OCI-LY7 (cell line): ENCODE measurements at regions not wholly inside any gene's neighbourhood (a gene's known extent, or its start where the extent isn't known, plus 50 kb on each side); places are given as distances from the start of the nearest gene placed in this dataset.

Source experiments
- BruUV-seq: library from RNA; stranded (reverse); fragments of 400-500 nt; replicated peaks from 2 replicates; lab custom pipeline; 2021; lab: Mats Ljungman, UMichigan
- CTCF ChIA-PET: fragments of 300-600 bp; sonication (Branson Sonifier 250); formaldehyde crosslinking; loops from one replicate; lab custom pipeline; 2022; ENCODE audit warnings: antibody characterized with exemption; ENCODE audit not compliant: unreplicated experiment; lab: Charles Lee
- POLR2A ChIA-PET: fragments of 300-600 bp; sonication (Branson Sonifier 250); formaldehyde crosslinking; loops from one replicate; lab custom pipeline; 2022; ENCODE audit warnings: antibody characterized with exemption; lab: Charles Lee
- DNase-seq: peaks from one replicate; pipeline ENCODE4 v3.0.0-alpha.2; 2015; ENCODE audit warnings: low spot score
- H2AFZ ChIP-seq: fragments of 200-600 bp; sonication (generic), shearing (Covaris generic); 2 replicates; pipeline ENCODE4 v1.6.1; 2014; ENCODE audit warnings: mild to moderate bottlenecking, antibody characterized with exemption, low read length, moderate library complexity
- H3K27ac ChIP-seq: fragments of 200-600 bp; sonication (generic); 2 replicates; pipeline ENCODE4 v1.5.1; 2014; ENCODE audit warnings: mixed run types, low read depth, mild to moderate bottlenecking, moderate library complexity, low read length, inconsistent platforms; ENCODE audit not compliant: poor library complexity, severe bottlenecking
- H3K36me3 ChIP-seq: fragments of 200-600 bp; sonication (generic); 2 replicates; pipeline ENCODE4 v1.6.1; 2014; ENCODE audit warnings: mild to moderate bottlenecking, antibody characterized with exemption, low read length, moderate library complexity, mixed read lengths; ENCODE audit not compliant: insufficient read depth
- H3K4me1 ChIP-seq: fragments of 200-600 bp; sonication (generic); 2 replicates; pipeline ENCODE4 v1.5.1; 2014; ENCODE audit warnings: mild to moderate bottlenecking, low read length; ENCODE audit not compliant: insufficient read depth, poor library complexity, severe bottlenecking
- H3K4me2 ChIP-seq: fragments of 200-600 bp; sonication (generic); 2 replicates; pipeline ENCODE4 v1.6.1; 2014; ENCODE audit warnings: mild to moderate bottlenecking, low read length
- H3K4me3 ChIP-seq: fragments of 200-600 bp; sonication (generic); 2 replicates; pipeline ENCODE4 v1.5.1; 2014; ENCODE audit warnings: mild to moderate bottlenecking, low read depth, low read length; ENCODE audit not compliant: poor library complexity, severe bottlenecking
- H3K79me2 ChIP-seq: fragments of 200-600 bp; sonication (generic); 2 replicates; pipeline ENCODE4 v1.6.1; 2016; ENCODE audit warnings: low read depth, mild to moderate bottlenecking, low read length, moderate library complexity, mixed read lengths; ENCODE audit not compliant: insufficient read depth
- H3K9me2 ChIP-seq: fragments of 200-600 bp; sonication (generic); 2 replicates; pipeline ENCODE4 v1.6.1; 2016; ENCODE audit warnings: mild to moderate bottlenecking, low read length, mixed read lengths; ENCODE audit not compliant: insufficient read depth
- H3K9me3 ChIP-seq: fragments of 200-600 bp; sonication (generic); 2 replicates; pipeline ENCODE4 v1.6.1; 2014; ENCODE audit warnings: mild to moderate bottlenecking, mixed run types, low read length, mixed read lengths
- H4K20me1 ChIP-seq: fragments of 200-600 bp; sonication (generic); 2 replicates; pipeline ENCODE4 v1.6.1; 2014; ENCODE audit warnings: mild to moderate bottlenecking, antibody characterized with exemption, low read length, moderate library complexity, mixed read lengths; ENCODE audit not compliant: insufficient read depth
- CTCF ChIP-seq: fragments of 200-600 bp; sonication (generic); conservative IDR thresholded peaks from 2 replicates; pipeline ENCODE4 v1.5.1; 2014; ENCODE audit warnings: mild to moderate bottlenecking, antibody characterized with exemption, low read length, moderate library complexity, mixed read lengths
- EZH2phosphoT487 ChIP-seq: fragments of 200-600 bp; sonication (generic); IDR thresholded peaks from 2 replicates; pipeline ENCODE4 v1.6.1; 2018; ENCODE audit warnings: low read depth, borderline replicate concordance, mild to moderate bottlenecking, mixed run types, antibody characterized with exemption, low read length, moderate library complexity, mixed read lengths
- intact Hi-C: fragments of 100-400 bp; cut with micrococcal nuclease; formaldehyde crosslinking; loops from one replicate; pipeline ENCODE4 v1.10.0; 2022; ENCODE audit not compliant: unreplicated experiment

GRCh38 chr12:111138016-111138415, 217.6 kb upstream of the MYL2 start:
- intact Hi-C loops: no loop called here
- H3K9me3 ChIP-seq: no peaks in the 10 kb centered on the region
- ChIA-PET POLR2A (no interaction called here), CTCF (no interaction called here)
- no peak overlapping the region for H3K4me2 ChIP-seq
- H3K36me3 ChIP-seq: no peaks in the 10 kb centered on the region
- no peaks in the 10 kb centered on the region for H4K20me1 ChIP-seq
- no peaks in the 10 kb centered on the region for H3K9me2 ChIP-seq
- no peaks in the 10 kb centered on the region for H3K79me2 ChIP-seq
- no peak for DNase-seq
- TF ChIP-seq EZH2phosphoT487: no peak
- TF ChIP-seq CTCF: no peak
- H3K4me1 ChIP-seq: no peaks in the 10 kb centered on the region
- no peak overlapping the region for H3K4me3 ChIP-seq
- BruUV-seq: no TSS peak
- H3K27ac ChIP-seq: no peak overlapping the region
- H2AFZ ChIP-seq: no peak overlapping the region

- intact Hi-C loops: no loop called here
- no peak overlapping the region for H3K4me3 ChIP-seq
- TF ChIP-seq CTCF (no peak), EZH2phosphoT487 (no peak)
- BruUV-seq: no TSS peak
- no peaks in the 10 kb centered on the region for H3K36me3 ChIP-seq
- H3K9me3 ChIP-seq: peaks cover 5% of the 10 kb centered on the region; the same call in 1 of the 2 replicates
- CTCF ChIA-PET: no interaction called here
- H3K9me2 ChIP-seq: no peaks in the 10 kb centered on the region
- H3K79me2 ChIP-seq: no peaks in the 10 kb centered on the region
- no peak overlapping the region for H2AFZ ChIP-seq
- no peaks in the 10 kb centered on the region for H4K20me1 ChIP-seq
- H3K4me1 ChIP-seq: no peaks in the 10 kb centered on the region
- DNase-seq: no peak
- H3K4me2 ChIP-seq: no peak overlapping the region
- POLR2A ChIA-PET: no interaction called here
- H3K27ac ChIP-seq: no peak overlapping the region
These were observed 215.0 kb upstream of the MYL2 start for GRCh38 chr12:111135293-111135832.

- ChIA-PET POLR2A (no interaction called here), CTCF (no interaction called here)
- BruUV-seq: no TSS peak
- no peak overlapping the region for H3K27ac ChIP-seq
- H3K4me3 ChIP-seq: no peak overlapping the region
- peaks cover 11% of the 10 kb centered on the region; the same call in 1 of the 2 replicates for H3K9me3 ChIP-seq
- no peaks in the 10 kb centered on the region for H3K79me2 ChIP-seq
- no peaks in the 10 kb centered on the region for H3K4me1 ChIP-seq
- peaks cover 12% of the 10 kb centered on the region for H3K36me3 ChIP-seq
- H4K20me1 ChIP-seq: no peaks in the 10 kb centered on the region
- intact Hi-C loops: no loop called here
- H3K9me2 ChIP-seq: no peaks in the 10 kb centered on the region
- no peak overlapping the region for H3K4me2 ChIP-seq
- DNase-seq: no peak
- no peak overlapping the region for H2AFZ ChIP-seq
- TF ChIP-seq EZH2phosphoT487 (no peak), CTCF (no peak)
These were observed 210.0 kb upstream of the MYL2 start for GRCh38 chr12:111130336-111130735.
